ENCODE measurements at regions not wholly inside any gene's neighbourhood (a gene's known extent, or its start where the extent isn't known, plus 50 kb on each side); places are given as distances from the start of the nearest gene placed in this dataset.

- H2AK9ac ChIP-seq (replicated peaks; ENCODE audit: low read depth, low read length, poor library complexity) = no peak overlapping the region
- no peak overlapping the region for H4K91ac ChIP-seq (ENCODE audit: insufficient read depth, low read depth, low read length)
- intact Hi-C loops (cut with micrococcal nuclease) = no loop called here
- no peak overlapping the region for H4K5ac ChIP-seq (ENCODE audit: low read depth, low read length)
- no peaks in the 10 kb centered on the region for H3K79me1 ChIP-seq (ENCODE audit: low read depth in 1 of 2, low read length in 2 of 2)
- no TSS peak for BruUV-seq (replicated peaks)
- no peak overlapping the region for H3K27ac ChIP-seq (ENCODE audit: insufficient read depth, low read length)
- H3K4me2 ChIP-seq (ENCODE audit: low read depth, low read length) = no peak overlapping the region
- no peak overlapping the region for H3K23ac ChIP-seq (ENCODE audit: low read depth, low read length)
- H2BK120ac ChIP-seq (ENCODE audit: low read depth, low read length) = no peak overlapping the region
- no peak overlapping the region for H4K8ac ChIP-seq (ENCODE audit: low read depth in 2 of 2, low read length in 2 of 2)
- no peak overlapping the region for H2AK5ac ChIP-seq (ENCODE audit: low read depth, low read length)
- WGBS, 2 experiments (ENCODE audit: extremely low coverage in 2 of 2, insufficient read length in 1 of 2) = no CpG with 5 or more reads among the region's 2 CpGs
- ATAC-seq (ENCODE audit: low read depth) (no peak), DNase-seq (no peak)
- no peak overlapping the region for H2BK5ac ChIP-seq (ENCODE audit: low read depth, low read length, poor library complexity, severe bottlenecking)
- no peak for TF ChIP-seq RAD21 (IDR thresholded peaks at IDR 0.05; ENCODE audit: low read length)
- TF ChIP-seq ELK1 (IDR thresholded peaks at IDR 0.05; ENCODE audit: borderline replicate concordance, low read depth, low read length) = no peak
- TF ChIP-seq MAFK (IDR thresholded peaks at IDR 0.05; ENCODE audit: low read depth, low read length) = peak; percentile 69
- no peak for TF ChIP-seq POLR2A (IDR thresholded peaks at IDR 0.05; ENCODE audit: low read depth, low read length)
- no peak for TF ChIP-seq RCOR1 (IDR thresholded peaks at IDR 0.05; ENCODE audit: insufficient replicate concordance, low read length)
- no peak for TF ChIP-seq NFE2L2 (IDR thresholded peaks at IDR 0.05; ENCODE audit: low read depth, low read length)
- no peak for TF ChIP-seq MAZ (IDR thresholded peaks at IDR 0.05; ENCODE audit: borderline replicate concordance, low read depth, low read length)
- no peak for TF ChIP-seq CHD1 (IDR thresholded peaks at IDR 0.05; ENCODE audit: low read depth, low read length)
- TF ChIP-seq FOS (IDR thresholded peaks at IDR 0.05; ENCODE audit: low read depth, low read length) = no peak
- dilution Hi-C loops (cut with HindIII; ENCODE audit: low sequenced_read_pairs, unreplicated experiment) = no loop called here
- no peak overlapping the region for H2BK20ac ChIP-seq (ENCODE audit: low read depth, low read length)
- no peak overlapping the region for H2BK15ac ChIP-seq (ENCODE audit: low read depth, low read length)
- ChIA-PET POLR2A (ENCODE audit: unreplicated experiment) (no interaction called here), CTCF (no interaction called here)
- H3K4ac ChIP-seq (ENCODE audit: low read depth, low read length) = no peak overlapping the region
- no peak overlapping the region for H3K18ac ChIP-seq (ENCODE audit: low read depth, low read length)
- H3K27me3 ChIP-seq (ENCODE audit: control insufficient read depth, insufficient read depth, low read length) = no peaks in the 10 kb centered on the region
- no peak overlapping the region for H3K4me3 ChIP-seq (ENCODE audit: insufficient read depth, low read depth, low read length)
- H2AFZ ChIP-seq (replicated peaks; ENCODE audit: low read length, poor library complexity) = no peak overlapping the region
- no peaks in the 10 kb centered on the region for H3K36me3 ChIP-seq (ENCODE audit: control insufficient read depth, insufficient read depth, low read length)
- no peak overlapping the region for H3K56ac ChIP-seq (ENCODE audit: extremely low read depth, insufficient read depth, low read length)
- H3K4me1 ChIP-seq (ENCODE audit: control insufficient read depth, insufficient read depth, low read length) = no peaks in the 10 kb centered on the region
- no peaks in the 10 kb centered on the region for H3K9me3 ChIP-seq (ENCODE audit: control insufficient read depth, insufficient read depth, low read length)
- no peaks in the 10 kb centered on the region for H3K9me1 ChIP-seq (ENCODE audit: insufficient read depth, low read length)
- H3K9ac ChIP-seq (ENCODE audit: low read depth, low read length) = no peak overlapping the region
- H4K20me1 ChIP-seq (ENCODE audit: insufficient read depth, low read length) = no peaks in the 10 kb centered on the region
- H3K14ac ChIP-seq (replicated peaks; ENCODE audit: low read depth, low read length) = no peak overlapping the region
- in situ Hi-C loops (cut with MboI; ENCODE audit: low sequenced_read_pairs) = no loop called here
These were observed 248.7 kb upstream of the KIF2B start for GRCh38 chr17:53574038-53574437.

All from IMR-90 (cell line).